HG03457 (cell line): ENCODE measurements at regions not wholly inside any gene's neighbourhood (a gene's known extent, or its start where the extent isn't known, plus 50 kb on each side); places are given as distances from the start of the nearest gene placed in this dataset.

ENCODE experiments used
- ATAC-seq: cut with Tn5 transposase; IDR thresholded peaks from one replicate; pipeline ENCODE4 v1.9.1; 2021; ENCODE audit warnings: moderate number of reproducible peaks; ENCODE audit not compliant: unreplicated experiment

DNA sequence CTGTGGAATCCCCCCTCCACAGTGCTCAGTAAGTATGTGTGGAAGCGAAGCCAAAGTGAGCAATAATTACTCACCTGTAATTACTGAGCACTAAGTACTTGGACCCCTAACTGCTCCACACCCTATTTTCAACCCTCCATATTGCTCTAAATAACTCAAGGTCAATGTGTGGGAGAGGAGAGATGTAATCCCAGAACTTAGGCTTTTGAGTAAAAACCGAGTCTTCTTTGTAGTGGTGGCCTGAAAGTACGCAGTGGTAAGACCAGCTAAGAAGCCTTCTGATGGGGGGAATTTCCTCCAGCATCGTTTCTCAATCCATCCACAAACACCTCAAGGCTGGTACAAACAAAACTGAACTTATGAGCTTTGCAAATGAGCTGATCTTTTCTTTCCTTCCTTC is 551.6 kb downstream of the ZEB2 start:
- ATAC-seq: no peak

DNA sequence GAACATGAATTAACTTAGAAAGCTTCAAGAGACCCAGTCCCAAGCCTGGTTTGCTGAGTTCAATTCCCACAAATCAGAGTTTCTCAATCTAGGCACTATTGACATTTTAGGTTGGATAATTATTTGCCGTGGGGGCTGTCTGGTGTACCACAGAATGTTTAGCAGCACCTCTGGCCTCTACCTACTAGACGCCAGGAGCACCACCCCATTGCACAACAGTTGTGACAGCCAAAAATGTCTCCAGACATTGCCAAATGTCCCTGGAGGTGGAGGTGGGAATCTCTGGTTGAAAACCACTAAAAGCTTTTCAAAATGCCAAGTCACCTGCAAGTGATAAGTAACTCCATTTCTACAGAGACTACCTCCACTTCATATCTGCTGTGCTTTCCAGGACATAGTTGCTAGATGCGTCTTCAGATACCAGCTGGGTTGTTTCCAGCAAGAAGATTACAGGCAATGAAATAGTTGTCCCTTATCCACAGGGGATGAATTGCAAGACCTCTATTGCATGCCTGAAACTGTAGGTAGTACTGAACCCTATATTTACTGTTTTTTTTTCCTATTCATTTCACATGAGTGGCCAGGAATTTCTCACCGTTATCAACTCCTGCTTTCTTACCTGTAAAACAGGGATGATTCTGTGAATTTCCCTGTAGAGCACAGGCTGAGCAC is 554.3 kb downstream of the ZEB2 start:
- no peak for ATAC-seq

DNA sequence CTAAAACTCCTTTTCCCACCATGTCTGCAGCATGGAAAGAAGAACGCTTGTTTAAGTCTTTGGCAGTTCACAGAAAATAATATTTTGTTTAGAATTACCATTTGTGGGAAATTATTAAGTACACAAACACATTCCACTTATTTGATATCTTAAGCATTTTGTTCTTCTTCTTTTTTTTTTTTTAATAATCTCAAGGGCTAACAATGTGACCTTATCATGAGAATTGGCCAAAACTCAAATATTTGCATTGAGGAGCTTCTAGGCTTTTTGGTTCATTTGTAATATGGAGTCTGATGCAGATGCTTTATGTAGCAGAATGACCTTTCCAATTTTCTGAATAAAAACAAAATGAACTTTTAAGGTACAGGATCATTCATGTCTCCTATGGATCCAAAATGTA is 555.0 kb downstream of the ZEB2 start:
- ATAC-seq: no peak

- ATAC-seq: no peak
Measured at GRCh38 chr2:143960177-143960576, 559.7 kb downstream of the ZEB2 start.

DNA sequence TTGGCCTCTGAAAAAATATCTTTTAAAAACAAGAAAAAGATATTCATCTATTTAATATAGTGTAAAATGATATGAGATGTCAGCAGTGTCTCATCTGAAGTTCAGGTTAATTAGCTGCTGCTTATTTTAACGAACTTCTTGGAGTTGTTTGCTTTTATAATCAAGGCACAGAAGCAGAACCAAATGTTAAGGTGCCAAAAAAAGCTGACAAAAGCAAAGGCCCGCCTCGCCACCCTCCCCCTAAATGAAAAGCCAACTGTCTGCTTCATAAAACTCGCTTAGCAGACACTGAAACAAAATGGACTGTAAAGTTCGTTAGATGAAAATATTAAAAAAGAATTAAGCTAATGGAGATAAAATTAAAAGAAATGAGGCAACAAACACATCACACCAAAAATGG is 562.6 kb downstream of the ZEB2 start:
- no peak for ATAC-seq

GRCh38 chr2:143955401-143956065 is 564.4 kb downstream of the ZEB2 start:
- ATAC-seq: no peak

GRCh38 chr2:143954844-143955243 is 565.1 kb downstream of the ZEB2 start:
- no peak for ATAC-seq

GRCh38 chr2:143954186-143954585 is 565.7 kb downstream of the ZEB2 start:
- no peak for ATAC-seq

DNA sequence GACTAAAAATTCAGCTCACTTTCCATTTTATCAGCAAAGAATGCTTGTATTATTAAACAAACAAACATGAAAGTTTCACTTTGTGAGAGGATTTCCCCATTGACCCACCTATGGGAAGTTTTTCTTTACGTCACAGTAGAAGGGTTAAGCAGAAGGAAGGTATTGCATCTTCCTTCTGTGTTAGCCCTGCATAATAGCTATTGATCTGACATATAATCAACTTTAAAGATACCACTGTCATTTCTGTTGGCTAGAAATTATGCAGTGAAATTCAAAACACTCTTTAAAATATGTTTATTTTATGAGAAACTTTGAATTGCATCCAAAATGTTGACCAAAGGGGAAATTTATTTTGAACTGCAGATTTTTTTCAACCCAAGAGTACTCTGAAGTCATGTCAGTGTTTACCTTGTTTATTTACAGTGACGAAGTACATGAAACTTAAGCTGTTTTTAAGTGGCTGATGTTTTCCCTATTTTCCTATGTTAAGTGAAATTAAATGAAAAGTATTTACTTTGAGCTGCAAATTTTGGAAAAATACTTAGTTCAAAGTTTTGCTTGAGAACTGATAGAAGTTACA is 566.4 kb downstream of the ZEB2 start:
- ATAC-seq: no peak

DNA sequence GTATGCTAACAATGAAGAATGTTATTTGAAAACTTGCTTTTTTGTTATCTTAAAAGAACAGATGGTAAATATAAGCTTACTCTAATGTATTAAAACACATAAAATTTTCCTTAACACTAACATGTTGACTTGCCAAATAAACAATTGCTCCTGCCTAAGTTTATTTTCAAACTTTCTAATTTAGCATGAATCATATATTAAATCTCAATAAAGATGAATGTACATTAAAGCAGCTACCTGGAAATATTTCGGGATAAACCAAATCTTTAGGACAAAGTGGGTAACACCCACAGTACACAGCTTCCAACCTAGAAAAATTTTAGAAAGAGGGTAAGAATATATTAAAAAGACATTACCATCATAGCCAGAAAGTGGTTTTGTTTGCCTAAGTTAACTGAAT is 567.4 kb downstream of the ZEB2 start:
- no peak for ATAC-seq

GRCh38 chr2:143950704-143951103 is 569.2 kb downstream of the ZEB2 start:
- no peak for ATAC-seq

- ATAC-seq: no peak
Measured at GRCh38 chr2:143949121-143949848, 570.6 kb downstream of the ZEB2 start.

GRCh38 chr2:143948710-143949109 is 571.2 kb downstream of the ZEB2 start:
- no peak for ATAC-seq

GRCh38 chr2:143946436-143947391 is 573.2 kb downstream of the ZEB2 start:
- no peak for ATAC-seq

GRCh38 chr2:143942486-143942885 is 577.4 kb downstream of the ZEB2 start:
- no peak for ATAC-seq

DNA sequence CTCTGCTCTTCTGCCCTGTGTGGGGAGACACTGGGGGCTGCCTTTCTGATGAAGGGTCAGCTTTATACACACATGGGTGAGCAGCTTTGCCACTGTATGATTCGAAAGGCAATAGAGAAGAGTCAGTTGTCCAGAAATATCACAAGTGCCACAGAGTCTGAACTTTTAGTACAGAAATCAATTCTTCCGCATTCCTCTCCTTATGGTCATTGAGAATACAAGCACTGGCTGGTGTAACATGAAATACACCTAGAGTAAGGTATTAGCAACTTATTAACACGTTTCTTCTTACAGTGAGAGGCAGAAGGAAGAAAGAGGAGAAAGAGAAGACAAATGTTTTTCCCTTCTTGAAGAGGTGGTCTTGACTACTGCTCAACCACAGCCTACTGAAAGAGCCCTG is 579.2 kb downstream of the ZEB2 start:
- no peak for ATAC-seq

DNA sequence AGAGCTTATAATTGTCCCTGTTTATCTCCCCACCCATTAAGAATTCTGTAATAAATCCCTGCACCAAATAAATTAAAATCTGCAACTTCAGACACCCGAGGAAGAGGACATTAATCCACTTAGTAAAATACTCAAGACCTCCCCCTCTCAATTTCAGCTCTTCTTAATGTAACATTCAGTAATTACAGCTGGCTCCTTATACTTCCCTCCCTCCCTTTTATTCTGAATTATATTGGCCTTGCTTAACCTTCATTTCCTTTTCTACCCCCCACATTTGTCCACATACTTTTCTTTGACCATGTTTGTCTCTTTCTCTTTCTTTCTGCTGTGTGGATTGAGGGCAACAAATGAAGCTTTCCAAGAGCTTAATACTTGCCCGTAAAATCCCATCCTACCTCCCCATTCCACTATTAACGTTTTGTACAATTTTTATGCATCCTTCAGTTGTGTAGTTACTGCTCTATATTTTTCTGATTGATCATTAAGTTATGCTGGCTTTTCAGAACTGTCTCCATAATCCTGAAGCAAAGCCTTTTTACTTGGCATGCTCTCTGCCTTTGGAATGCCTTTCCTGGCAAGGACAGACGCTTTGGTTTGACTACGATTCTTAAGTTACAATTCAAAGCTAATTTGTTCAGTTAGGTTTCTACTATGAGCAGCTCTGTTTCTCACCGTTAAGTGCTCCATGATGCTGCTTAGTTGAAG is 580.1 kb downstream of the ZEB2 start:
- ATAC-seq: no peak

DNA sequence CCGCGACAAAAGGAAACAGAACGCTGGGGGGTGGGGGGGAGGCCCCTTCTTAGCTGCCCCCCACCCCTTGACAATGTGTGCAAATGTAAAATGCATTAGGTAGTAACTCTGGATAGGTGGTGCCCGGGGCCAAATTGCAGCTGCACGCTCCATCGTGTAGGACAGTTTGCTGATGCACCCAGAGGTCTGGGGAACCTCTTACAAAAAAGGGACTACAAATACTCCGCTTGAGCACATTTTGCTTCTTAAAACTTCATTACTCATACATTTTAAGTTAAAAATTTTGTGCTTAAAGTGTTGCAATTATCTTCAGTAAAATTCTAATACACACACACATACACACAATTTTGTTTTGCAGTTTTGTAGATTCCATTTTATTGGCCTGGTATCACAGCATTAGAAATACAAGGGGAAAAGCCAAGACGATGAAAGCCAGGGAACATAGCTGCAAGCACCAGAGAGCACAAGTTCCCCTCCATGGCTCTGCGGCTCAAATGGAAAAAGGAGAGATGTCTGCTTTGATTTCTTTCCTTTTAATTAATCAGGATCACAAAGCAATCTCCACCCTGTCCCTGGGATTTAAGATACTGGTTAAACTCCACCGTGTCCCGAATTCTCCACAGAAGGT is 582.1 kb downstream of the ZEB2 start:
- ATAC-seq: no peak

GRCh38 chr2:143936848-143937722 is 582.8 kb downstream of the ZEB2 start:
- peak; percentile 55 for ATAC-seq
